ENCODE measurements at regions not wholly inside any gene's neighbourhood (a gene's known extent, or its start where the extent isn't known, plus 50 kb on each side); places are given as distances from the start of the nearest gene placed in this dataset.
"Not testable (repeated sequence)": the region's sequence is repeated elsewhere in the genome, so short reads cannot be mapped to it uniquely, and the experiment has no call there.

GRCh38 chr11:33443684-33444083, 186.5 kb downstream of the HIPK3 start:
- Mint-ChIP-seq H3K27ac (no peak overlapping the region), H3K36me3 (no peaks in the 10 kb centered on the region), H3K9me3 (no peaks in the 10 kb centered on the region), H3K4me1 (ENCODE audit: unreplicated experiment) (no peaks in the 10 kb centered on the region), H3K27me3 (peaks cover 11% of the 10 kb centered on the region), H3K4me3 (no peak overlapping the region)
- no peak for TF ChIP-seq CTCF (conservative IDR thresholded peaks at IDR 0.05)
- no peak for DNase-seq (ENCODE audit: extremely low spot score, unreplicated experiment)

GRCh38 chr11:33438301-33438700, 181.1 kb downstream of the HIPK3 start:
- Mint-ChIP-seq H3K36me3 (peaks cover 3% of the 10 kb centered on the region), H3K4me1 (ENCODE audit: unreplicated experiment) (no peaks in the 10 kb centered on the region)

GRCh38 chr11:33437529-33437928, 180.3 kb downstream of the HIPK3 start:
- no peaks in the 10 kb centered on the region for H3K27me3 Mint-ChIP-seq
- H3K36me3 Mint-ChIP-seq, result peaks cover 3% of the 10 kb centered on the region
- no peaks in the 10 kb centered on the region for H3K4me1 Mint-ChIP-seq (ENCODE audit: unreplicated experiment)
- TF ChIP-seq CTCF (conservative IDR thresholded peaks at IDR 0.05), result no peak
- DNase-seq (ENCODE audit: extremely low spot score, unreplicated experiment), result no peak
- H3K4me3 Mint-ChIP-seq, result no peak overlapping the region
- H3K9me3 Mint-ChIP-seq, result peaks cover 10% of the 10 kb centered on the region
- H3K27ac Mint-ChIP-seq, result no peak overlapping the region

More at GRCh38 chr11:33438301-33438700, 181.1 kb downstream of the HIPK3 start:
- H3K4me3 Mint-ChIP-seq, result no peak overlapping the region
- H3K9me3 Mint-ChIP-seq, result peaks cover 4% of the 10 kb centered on the region
- no peak for DNase-seq (ENCODE audit: extremely low spot score, unreplicated experiment)
- TF ChIP-seq CTCF (conservative IDR thresholded peaks at IDR 0.05), result no peak
- H3K27ac Mint-ChIP-seq, result no peak overlapping the region
- no peaks in the 10 kb centered on the region for H3K27me3 Mint-ChIP-seq

GRCh38 chr11:33435216-33435615, 178.0 kb downstream of the HIPK3 start:
- Mint-ChIP-seq H3K27ac (no peak overlapping the region), H3K4me3 (no peak overlapping the region), H3K4me1 (ENCODE audit: unreplicated experiment) (no peaks in the 10 kb centered on the region), H3K9me3 (peaks cover 14% of the 10 kb centered on the region), H3K27me3 (no peaks in the 10 kb centered on the region), H3K36me3 (peaks cover 3% of the 10 kb centered on the region)
- no peak for TF ChIP-seq CTCF (conservative IDR thresholded peaks at IDR 0.05)
- DNase-seq (ENCODE audit: extremely low spot score, unreplicated experiment), result no peak

GRCh38 chr11:33434294-33434693, 177.1 kb downstream of the HIPK3 start:
- DNase-seq (ENCODE audit: extremely low spot score, unreplicated experiment), result no peak
- Mint-ChIP-seq H3K9me3 (peaks cover 19% of the 10 kb centered on the region), H3K4me1 (ENCODE audit: unreplicated experiment) (no peaks in the 10 kb centered on the region), H3K27me3 (peaks cover 5% of the 10 kb centered on the region), H3K27ac (no peak overlapping the region), H3K36me3 (peaks cover 3% of the 10 kb centered on the region), H3K4me3 (no peak overlapping the region)
- TF ChIP-seq CTCF (conservative IDR thresholded peaks at IDR 0.05), result no peak

- DNase-seq (ENCODE audit: extremely low spot score, unreplicated experiment), result not testable (repeated sequence)
- H3K27me3 Mint-ChIP-seq, result peaks cover 32% of the 10 kb centered on the region
Observed at GRCh38 chr11:33428435-33428834, 171.3 kb downstream of the HIPK3 start.

More at GRCh38 chr11:33428435-33428834, 171.3 kb downstream of the HIPK3 start:
- H3K36me3 Mint-ChIP-seq; H3K4me1 Mint-ChIP-seq (ENCODE audit: unreplicated experiment); H3K27ac Mint-ChIP-seq; H3K4me3 Mint-ChIP-seq: not testable (repeated sequence)
- peaks cover 18% of the 10 kb centered on the region for H3K9me3 Mint-ChIP-seq
